ENCODE measurements at regions not wholly inside any gene's neighbourhood (a gene's known extent, or its start where the extent isn't known, plus 50 kb on each side); places are given as distances from the start of the nearest gene placed in this dataset.

GRCh38 chr5:2227433-2227832, 344.7 kb upstream of the IRX4 start:
- TF ChIP-seq, protein P1, sequence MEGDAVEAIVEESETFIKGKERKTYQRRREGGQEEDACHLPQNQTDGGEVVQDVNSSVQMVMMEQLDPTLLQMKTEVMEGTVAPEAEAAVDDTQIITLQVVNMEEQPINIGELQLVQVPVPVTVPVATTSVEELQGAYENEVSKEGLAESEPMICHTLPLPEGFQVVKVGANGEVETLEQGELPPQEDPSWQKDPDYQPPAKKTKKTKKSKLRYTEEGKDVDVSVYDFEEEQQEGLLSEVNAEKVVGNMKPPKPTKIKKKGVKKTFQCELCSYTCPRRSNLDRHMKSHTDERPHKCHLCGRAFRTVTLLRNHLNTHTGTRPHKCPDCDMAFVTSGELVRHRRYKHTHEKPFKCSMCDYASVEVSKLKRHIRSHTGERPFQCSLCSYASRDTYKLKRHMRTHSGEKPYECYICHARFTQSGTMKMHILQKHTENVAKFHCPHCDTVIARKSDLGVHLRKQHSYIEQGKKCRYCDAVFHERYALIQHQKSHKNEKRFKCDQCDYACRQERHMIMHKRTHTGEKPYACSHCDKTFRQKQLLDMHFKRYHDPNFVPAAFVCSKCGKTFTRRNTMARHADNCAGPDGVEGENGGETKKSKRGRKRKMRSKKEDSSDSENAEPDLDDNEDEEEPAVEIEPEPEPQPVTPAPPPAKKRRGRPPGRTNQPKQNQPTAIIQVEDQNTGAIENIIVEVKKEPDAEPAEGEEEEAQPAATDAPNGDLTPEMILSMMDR (IDR thresholded peaks at IDR 0.05), result no peak
- TF ChIP-seq EP300 (IDR thresholded peaks at IDR 0.05) (no peak), POLR2A (IDR thresholded peaks at IDR 0.05) (no peak), POLR2AphosphoS5 (IDR thresholded peaks at IDR 0.05) (no peak)
